HCT116 (cell line): ENCODE measurements at regions not wholly inside any gene's neighbourhood (a gene's known extent, or its start where the extent isn't known, plus 50 kb on each side); places are given as distances from the start of the nearest gene placed in this dataset.

Experiments
- ATAC-seq: fragments of 200-7000 bp; cut with Tn5 transposase; 2 replicates; pipeline ENCODE4 v1.9.1; 2020; ENCODE audit warnings: mild to moderate bottlenecking, moderate library complexity
- BruUV-seq: library from RNA; stranded (reverse); fragments of 400-500 nt; replicated peaks from 2 replicates; lab custom pipeline; 2021; lab: Mats Ljungman, UMichigan
- CTCF ChIA-PET: fragments of 300-600 bp; sonication (Branson Sonifier 250); formaldehyde crosslinking; loops from one replicate; lab custom pipeline; 2021; ENCODE audit warnings: antibody characterized with exemption; lab: Charles Lee
- POLR2A ChIA-PET: fragments of 300-600, 350-600 bp; sonication (Branson Sonifier 250); formaldehyde crosslinking; loops from one replicate; lab custom pipeline; 2021; ENCODE audit warnings: antibody characterized with exemption; lab: Charles Lee
- RAD21 ChIA-PET, 2 experiments: fragments of 300-600 bp; sonication (Branson Sonifier 250); formaldehyde crosslinking; loops; one replicate each; lab custom pipeline; 2023; ENCODE audit warnings: low total read pairs in 2 of 2; ENCODE audit not compliant: uncharacterized antibody in 2 of 2, unreplicated experiment in 2 of 2, low non-redundant PET in 1 of 2; lab: Charles Lee
- DNase-seq: peaks from one replicate; pipeline ENCODE4 v3.0.0-alpha.2; 2010; ENCODE audit warnings: low read depth, low spot score
- H2AFZ ChIP-seq: fragments of 200-600 bp; shearing (Covaris generic), sonication (generic); 2 replicates; pipeline ENCODE4 v1.6.1; 2017; ENCODE audit warnings: low read depth, mixed run types, mixed read lengths, antibody characterized with exemption, low read length; ENCODE audit not compliant: poor library complexity, severe bottlenecking
- H3K27ac ChIP-seq: 2 replicates; pipeline ENCODE4 v1.5.1; 2012; ENCODE audit warnings: low read depth, low read length
- H3K27me3 ChIP-seq: fragments of 200-600 bp; sonication (generic); 2 replicates; pipeline ENCODE4 v1.6.1; 2016; ENCODE audit warnings: mixed run types, low read length, mixed read lengths; ENCODE audit not compliant: insufficient read depth
- H3K36me3 ChIP-seq, 2 experiments: fragments of 200-500 bp in 1 of 2; fragments of 200-600 bp in 1 of 2; sonication (Bioruptor generic) in 1 of 2; sonication (generic) in 1 of 2; 2 replicates each; pipeline versions ENCODE4 v1.5.1 to v1.6.1; 2014 to 2016; ENCODE audit warnings: low read length in 2 of 2, inconsistent platforms in 1 of 2, mixed read lengths in 1 of 2, mixed run types in 1 of 2; ENCODE audit not compliant: insufficient read depth in 2 of 2, control insufficient read depth in 1 of 2
- H3K4me1 ChIP-seq, 2 experiments: fragments of 200-600 bp in 1 of 2; sonication (generic) in 1 of 2; 2 replicates each; pipeline versions ENCODE4 v1.5.1 to v1.6.1; 2012 to 2017; ENCODE audit warnings: low read length in 2 of 2, inconsistent platforms in 1 of 2, mild to moderate bottlenecking in 1 of 2, mixed read lengths in 1 of 2, mixed run types in 1 of 2, moderate library complexity in 1 of 2; ENCODE audit not compliant: insufficient read depth in 2 of 2, control insufficient read depth in 1 of 2
- H3K4me2 ChIP-seq: fragments of 200-600 bp; sonication (generic); 2 replicates; pipeline ENCODE4 v1.6.1; 2017; ENCODE audit warnings: mixed run types, low read length, mixed read lengths
- H3K4me3 ChIP-seq, 2 experiments: fragments of 200-600 bp in 1 of 2; sonication (generic) in 1 of 2; replicated peaks in 1 of 2; 2 replicates each; pipeline ENCODE4 v1.5.1; 2011 to 2016; ENCODE audit warnings: low read length in 2 of 2, control low read depth in 1 of 2, low read depth in 1 of 2, mild to moderate bottlenecking in 1 of 2, mixed read lengths in 1 of 2, mixed run types in 1 of 2
- H3K79me2 ChIP-seq: fragments of 200-600 bp; sonication (generic); 2 replicates; pipeline ENCODE4 v1.6.1; 2017; ENCODE audit warnings: mild to moderate bottlenecking, mixed run types, low read length, moderate library complexity, mixed read lengths; ENCODE audit not compliant: insufficient read depth
- H3K9ac ChIP-seq: fragments of 200-600 bp; sonication (generic); 2 replicates; pipeline ENCODE4 v1.6.1; 2016; ENCODE audit warnings: low read length, mixed read lengths
- H3K9me2 ChIP-seq: fragments of 200-600 bp; sonication (generic), shearing (Covaris generic); 2 replicates; pipeline ENCODE4 v1.6.1; 2017; ENCODE audit warnings: mixed run types, mild to moderate bottlenecking, moderate library complexity; ENCODE audit not compliant: insufficient read depth
- H3K9me3 ChIP-seq, 2 experiments: fragments of 200-500 bp in 1 of 2; fragments of 200-600 bp in 1 of 2; sonication (Bioruptor generic) in 1 of 2; sonication (generic) in 1 of 2; 2 replicates each; pipeline ENCODE4 v1.6.1; 2014 to 2017; ENCODE audit warnings: low read length in 2 of 2, mixed read lengths in 2 of 2, inconsistent platforms in 1 of 2, low read depth in 1 of 2, mild to moderate bottlenecking in 1 of 2, mixed run types in 1 of 2, moderate library complexity in 1 of 2; ENCODE audit not compliant: control insufficient read depth in 1 of 2, insufficient read depth in 1 of 2
- H4K20me1 ChIP-seq: fragments of 200-600 bp; sonication (generic), shearing (Covaris generic); 2 replicates; pipeline ENCODE4 v1.6.1; 2017; ENCODE audit warnings: mixed run types, mild to moderate bottlenecking, moderate library complexity; ENCODE audit not compliant: insufficient read depth
- CEBPB ChIP-seq: IDR thresholded peaks from 2 replicates; pipeline ENCODE4 v1.6.1; 2012; ENCODE audit warnings: low read depth
- EGR1 ChIP-seq: IDR thresholded peaks from 2 replicates; pipeline ENCODE4 v1.6.1; 2012; ENCODE audit warnings: low read depth
- EZH2 ChIP-seq: fragments of 200-600 bp; sonication (generic); IDR thresholded peaks from 2 replicates; pipeline ENCODE4 v1.6.1; 2017; ENCODE audit warnings: antibody characterized with exemption, mixed run types
- JUND ChIP-seq: IDR thresholded peaks from 2 replicates; pipeline ENCODE4 v1.6.1; 2012
- POLR2A ChIP-seq: IDR thresholded peaks from 2 replicates; pipeline ENCODE4 v1.7.0; 2011; ENCODE audit warnings: borderline replicate concordance; ENCODE audit not compliant: insufficient read depth, insufficient read length; ENCODE audit errors: extremely low read depth
- SIN3A ChIP-seq: IDR thresholded peaks from 2 replicates; pipeline ENCODE4 v1.6.1; 2012; ENCODE audit warnings: low read depth
- SRF ChIP-seq: IDR thresholded peaks from 2 replicates; pipeline ENCODE4 v1.6.1; 2012; ENCODE audit warnings: low read depth
- YY1 ChIP-seq: IDR thresholded peaks from 2 replicates; pipeline ENCODE4 v1.6.1; 2011; ENCODE audit warnings: low read length, low read depth, moderate library complexity, mild to moderate bottlenecking; ENCODE audit not compliant: insufficient replicate concordance; ENCODE audit errors: extremely low read depth
- ZFX ChIP-seq: fragments of 450-650 bp; IDR thresholded peaks from 2 replicates; pipeline ENCODE4 v1.6.1; 2017
- intact Hi-C: fragments of 100-400 bp; cut with micrococcal nuclease; formaldehyde crosslinking; loops from 2 replicates; pipeline ENCODE4 v1.10.0; 2022
- TF ChIP-seq, protein P1 (sequence below): IDR thresholded peaks from 2 replicates; pipeline ENCODE4 v1.6.1; 2012
- TF ChIP-seq, protein P2 (sequence below): IDR thresholded peaks from 2 replicates; pipeline ENCODE4 v1.6.1; 2011; ENCODE audit warnings: mild to moderate bottlenecking, low read length, moderate library complexity; ENCODE audit not compliant: insufficient replicate concordance; ENCODE audit errors: extremely low read depth
- TF ChIP-seq, protein P3 (sequence below): IDR thresholded peaks from 2 replicates; pipeline ENCODE4 v1.6.1; 2012

DNA sequence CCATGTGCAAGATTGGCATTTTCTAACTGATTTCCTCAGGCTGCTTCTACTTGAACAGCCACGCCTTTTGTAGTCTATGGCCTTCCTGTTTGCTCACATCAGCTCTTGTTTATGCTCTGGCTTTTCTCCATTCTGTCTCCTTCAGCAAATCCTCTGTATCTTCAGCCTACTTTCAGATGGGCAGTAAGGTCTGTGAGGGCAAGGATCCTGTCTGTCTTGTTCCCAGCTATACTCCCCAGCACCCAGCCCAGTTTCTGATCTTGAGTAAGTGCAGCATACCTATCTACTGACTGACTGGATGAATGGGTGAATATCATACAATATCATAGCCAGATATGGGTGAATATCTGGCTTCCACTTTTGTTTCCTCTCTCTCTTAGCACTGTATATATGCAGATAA, 438.1 kb downstream of the LMO4 start:
- Histone ChIP-seq H3K9me2 (no peaks in the 10 kb centered on the region), H3K27ac (no peak overlapping the region), H3K9ac (no peak overlapping the region), H3K4me3 (no peak overlapping the region), H4K20me1 (no peaks in the 10 kb centered on the region), H3K27me3 (no peaks in the 10 kb centered on the region), H3K4me2 (no peak overlapping the region), H3K4me1 (no peaks in the 10 kb centered on the region), H3K9me3 (no peaks in the 10 kb centered on the region), H3K36me3 (no peaks in the 10 kb centered on the region), H2AFZ (no peak overlapping the region), H3K79me2 (no peaks in the 10 kb centered on the region)
- TF ChIP-seq JUND: no peak
- TF ChIP-seq EZH2: no peak
- no peak for TF ChIP-seq SRF
- TF ChIP-seq ZFX: no peak
- TF ChIP-seq, protein P1, sequence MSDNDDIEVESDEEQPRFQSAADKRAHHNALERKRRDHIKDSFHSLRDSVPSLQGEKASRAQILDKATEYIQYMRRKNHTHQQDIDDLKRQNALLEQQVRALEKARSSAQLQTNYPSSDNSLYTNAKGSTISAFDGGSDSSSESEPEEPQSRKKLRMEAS: no peak
- no peak for TF ChIP-seq SIN3A
- TF ChIP-seq YY1: no peak
- no peak for TF ChIP-seq POLR2A
- TF ChIP-seq EGR1: no peak
- no peak for TF ChIP-seq CEBPB
- TF ChIP-seq, protein P2, sequence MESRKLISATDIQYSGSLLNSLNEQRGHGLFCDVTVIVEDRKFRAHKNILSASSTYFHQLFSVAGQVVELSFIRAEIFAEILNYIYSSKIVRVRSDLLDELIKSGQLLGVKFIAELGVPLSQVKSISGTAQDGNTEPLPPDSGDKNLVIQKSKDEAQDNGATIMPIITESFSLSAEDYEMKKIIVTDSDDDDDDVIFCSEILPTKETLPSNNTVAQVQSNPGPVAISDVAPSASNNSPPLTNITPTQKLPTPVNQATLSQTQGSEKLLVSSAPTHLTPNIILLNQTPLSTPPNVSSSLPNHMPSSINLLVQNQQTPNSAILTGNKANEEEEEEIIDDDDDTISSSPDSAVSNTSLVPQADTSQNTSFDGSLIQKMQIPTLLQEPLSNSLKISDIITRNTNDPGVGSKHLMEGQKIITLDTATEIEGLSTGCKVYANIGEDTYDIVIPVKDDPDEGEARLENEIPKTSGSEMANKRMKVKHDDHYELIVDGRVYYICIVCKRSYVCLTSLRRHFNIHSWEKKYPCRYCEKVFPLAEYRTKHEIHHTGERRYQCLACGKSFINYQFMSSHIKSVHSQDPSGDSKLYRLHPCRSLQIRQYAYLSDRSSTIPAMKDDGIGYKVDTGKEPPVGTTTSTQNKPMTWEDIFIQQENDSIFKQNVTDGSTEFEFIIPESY: no peak
- TF ChIP-seq, protein P3, sequence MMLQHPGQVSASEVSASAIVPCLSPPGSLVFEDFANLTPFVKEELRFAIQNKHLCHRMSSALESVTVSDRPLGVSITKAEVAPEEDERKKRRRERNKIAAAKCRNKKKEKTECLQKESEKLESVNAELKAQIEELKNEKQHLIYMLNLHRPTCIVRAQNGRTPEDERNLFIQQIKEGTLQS: no peak
- BruUV-seq: no TSS peak
- no peak for ATAC-seq
- ChIA-PET CTCF (no interaction called here), POLR2A (no interaction called here), RAD21 (no interaction called here)
- DNase-seq: no peak
- intact Hi-C loops: no loop called here
